22Rv1 (cell line): ENCODE measurements at regions not wholly inside any gene's neighbourhood (a gene's known extent, or its start where the extent isn't known, plus 50 kb on each side); places are given as distances from the start of the nearest gene placed in this dataset.
"Not testable (repeated sequence)": the region's sequence is repeated elsewhere in the genome, so short reads cannot be mapped to it uniquely, and the experiment has no call there.

Experiments
- H3K27ac ChIP-seq: fragments of 450-650 bp; 2 replicates; pipeline ENCODE4 v1.5.1; 2017
- ZFX ChIP-seq: fragments of 450-650 bp; IDR thresholded peaks from 2 replicates; pipeline ENCODE4 v1.6.1; 2017; ENCODE audit warnings: antibody characterized with exemption, borderline replicate concordance
- TF ChIP-seq, protein P1 (sequence below): fragments of 450-650 bp; IDR thresholded peaks from 2 replicates; pipeline ENCODE4 v1.5.1; 2017; ENCODE audit warnings: mild to moderate bottlenecking

DNA sequence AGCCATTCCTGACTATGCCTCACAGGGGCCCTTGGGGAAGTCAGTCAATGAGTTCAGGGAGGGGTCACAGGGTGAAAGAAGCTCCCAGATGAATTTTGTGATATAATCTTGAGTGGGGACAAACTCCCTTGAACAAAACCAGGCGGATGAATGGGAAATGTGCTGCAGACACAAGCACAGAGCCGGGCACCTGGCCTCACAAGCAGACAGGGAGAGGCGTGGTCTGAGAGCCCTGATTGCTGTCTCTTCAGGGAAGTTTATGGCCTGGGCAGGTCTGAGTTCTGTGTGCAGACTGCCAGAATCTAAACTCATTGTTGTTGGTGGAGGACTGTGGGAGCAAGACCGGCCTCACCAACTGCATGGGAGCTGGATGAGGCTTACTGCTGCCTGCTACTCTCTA is 591.8 kb downstream of the EPHA3 start:
- no peak overlapping the region for H3K27ac ChIP-seq
- TF ChIP-seq ZFX, result no peak
- TF ChIP-seq, protein P1, sequence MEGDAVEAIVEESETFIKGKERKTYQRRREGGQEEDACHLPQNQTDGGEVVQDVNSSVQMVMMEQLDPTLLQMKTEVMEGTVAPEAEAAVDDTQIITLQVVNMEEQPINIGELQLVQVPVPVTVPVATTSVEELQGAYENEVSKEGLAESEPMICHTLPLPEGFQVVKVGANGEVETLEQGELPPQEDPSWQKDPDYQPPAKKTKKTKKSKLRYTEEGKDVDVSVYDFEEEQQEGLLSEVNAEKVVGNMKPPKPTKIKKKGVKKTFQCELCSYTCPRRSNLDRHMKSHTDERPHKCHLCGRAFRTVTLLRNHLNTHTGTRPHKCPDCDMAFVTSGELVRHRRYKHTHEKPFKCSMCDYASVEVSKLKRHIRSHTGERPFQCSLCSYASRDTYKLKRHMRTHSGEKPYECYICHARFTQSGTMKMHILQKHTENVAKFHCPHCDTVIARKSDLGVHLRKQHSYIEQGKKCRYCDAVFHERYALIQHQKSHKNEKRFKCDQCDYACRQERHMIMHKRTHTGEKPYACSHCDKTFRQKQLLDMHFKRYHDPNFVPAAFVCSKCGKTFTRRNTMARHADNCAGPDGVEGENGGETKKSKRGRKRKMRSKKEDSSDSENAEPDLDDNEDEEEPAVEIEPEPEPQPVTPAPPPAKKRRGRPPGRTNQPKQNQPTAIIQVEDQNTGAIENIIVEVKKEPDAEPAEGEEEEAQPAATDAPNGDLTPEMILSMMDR, result no peak

GRCh38 chr3:89699771-89700170 is 592.4 kb downstream of the EPHA3 start:
- no peak for TF ChIP-seq ZFX
- TF ChIP-seq, protein P1, result no peak
- no peak overlapping the region for H3K27ac ChIP-seq

DNA sequence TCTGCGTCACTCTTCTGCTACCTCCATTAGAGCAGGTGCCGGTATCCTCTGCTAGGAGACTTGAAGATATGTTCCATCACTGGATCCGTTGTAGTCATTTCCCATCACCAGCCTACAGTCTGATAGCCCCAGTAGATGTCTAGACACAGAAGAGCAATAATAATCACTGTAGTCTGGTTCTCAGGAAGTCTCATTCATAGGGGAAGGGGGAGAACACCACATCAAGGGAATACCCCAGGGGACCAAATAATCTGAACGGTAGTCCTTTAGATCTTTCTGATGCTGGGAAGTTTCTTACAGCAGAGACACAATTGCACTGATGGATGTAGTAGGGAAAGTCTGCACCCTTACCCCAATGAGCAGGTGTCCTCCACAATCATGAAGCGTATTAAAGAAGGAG is 595.0 kb downstream of the EPHA3 start:
- TF ChIP-seq, protein P1, result no peak
- no peak for TF ChIP-seq ZFX
- H3K27ac ChIP-seq, result no peak overlapping the region

DNA sequence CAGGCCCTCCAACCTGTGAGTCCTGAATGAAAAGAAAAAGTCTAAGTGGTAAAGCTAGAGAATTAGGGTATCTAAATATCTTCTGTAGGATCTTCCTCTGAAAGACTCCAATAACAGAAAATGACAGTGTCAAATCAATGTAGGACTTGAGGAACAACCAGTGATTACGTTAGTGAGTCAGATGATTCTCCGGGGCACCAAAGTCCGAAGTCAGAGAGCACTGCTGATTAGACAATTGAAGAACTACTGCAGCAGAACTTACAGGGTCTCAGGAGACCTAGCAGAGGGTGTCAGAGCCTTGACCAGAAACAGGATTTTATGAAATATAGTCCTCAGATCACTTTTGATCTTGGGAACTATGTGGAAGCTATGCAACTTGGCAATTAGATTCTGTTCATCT is 605.8 kb downstream of the EPHA3 start:
- TF ChIP-seq, protein P1, result no peak
- TF ChIP-seq ZFX, result no peak
- peak overlapping the region; percentile 92 for H3K27ac ChIP-seq

DNA sequence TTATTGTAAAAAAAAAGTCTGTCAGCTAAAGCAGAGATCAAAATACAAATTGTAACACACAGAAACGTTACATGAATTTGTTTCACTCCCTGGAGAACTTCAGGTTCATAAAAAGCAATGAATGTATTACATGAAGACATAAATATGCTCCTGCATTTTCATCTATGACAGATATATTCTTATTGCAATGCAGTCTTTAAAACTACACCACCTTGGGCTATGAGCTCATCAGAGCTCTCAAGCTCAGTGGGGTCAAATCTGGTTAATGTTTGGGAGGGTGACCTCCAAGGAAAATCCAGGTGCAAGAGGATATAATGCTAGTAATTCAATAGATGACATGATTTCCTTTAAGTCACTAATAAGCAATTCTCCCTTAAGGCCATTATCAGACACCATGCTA is 606.8 kb downstream of the EPHA3 start:
- H3K27ac ChIP-seq, result no peak overlapping the region
- TF ChIP-seq, protein P1, result no peak
- no peak for TF ChIP-seq ZFX

DNA sequence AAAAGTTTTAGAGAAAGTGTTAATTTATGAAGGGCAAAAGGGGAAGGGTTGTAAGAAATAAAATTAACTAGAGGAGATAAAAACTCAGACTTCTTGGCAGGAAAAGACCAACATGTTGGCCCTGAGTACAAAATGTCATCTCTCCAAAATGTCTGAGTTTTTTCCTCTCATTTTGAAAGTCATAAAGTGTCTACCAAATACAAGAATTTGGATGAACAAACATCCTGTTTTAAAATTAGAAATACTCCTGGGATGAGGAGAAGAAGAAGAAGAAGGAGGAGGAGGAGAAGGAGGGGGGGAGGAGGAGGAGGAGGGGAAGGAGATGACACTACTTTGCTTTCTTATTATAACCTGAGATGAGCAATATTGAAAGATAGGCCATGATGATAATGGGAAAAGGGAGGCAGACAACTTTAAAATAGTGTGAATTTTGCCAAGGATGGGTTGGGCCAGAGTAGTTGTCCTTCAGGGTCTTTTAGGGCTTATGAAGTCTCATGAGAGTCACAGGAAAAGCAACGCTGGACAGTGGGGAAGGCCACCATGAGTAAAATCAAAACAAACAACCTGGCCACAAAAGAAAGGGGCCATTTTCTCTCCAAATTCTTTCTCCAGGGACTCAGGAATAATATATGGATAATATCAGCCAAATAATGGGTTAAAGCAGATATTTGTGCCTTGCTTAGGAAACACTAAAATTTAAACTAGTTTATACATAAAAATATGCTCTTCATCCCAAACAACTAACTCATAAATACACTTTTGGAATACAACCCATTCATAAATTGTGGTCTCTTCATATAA is 632.9 kb downstream of the EPHA3 start:
- no peak for TF ChIP-seq ZFX
- H3K27ac ChIP-seq, result no peak overlapping the region

DNA sequence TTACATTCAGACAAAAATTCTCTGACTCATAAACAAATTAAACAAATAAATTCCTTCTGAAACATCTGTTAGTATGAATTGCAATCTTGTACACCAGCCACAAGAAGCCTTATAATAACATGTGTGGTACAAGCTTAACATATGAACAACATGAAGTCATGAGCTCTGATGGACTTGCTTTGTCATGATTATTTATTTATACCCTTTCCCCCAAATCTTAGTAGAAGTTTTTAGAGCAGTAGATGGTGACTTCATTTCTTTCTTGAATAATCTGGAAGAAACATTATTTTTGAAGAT is 633.4 kb downstream of the EPHA3 start:
- TF ChIP-seq, protein P1, result no peak
- TF ChIP-seq ZFX, result no peak
- no peak overlapping the region for H3K27ac ChIP-seq

GRCh38 chr3:89742546-89742945 is 635.1 kb downstream of the EPHA3 start:
- no peak overlapping the region for H3K27ac ChIP-seq
- TF ChIP-seq, protein P1, result no peak
- TF ChIP-seq ZFX, result no peak

DNA sequence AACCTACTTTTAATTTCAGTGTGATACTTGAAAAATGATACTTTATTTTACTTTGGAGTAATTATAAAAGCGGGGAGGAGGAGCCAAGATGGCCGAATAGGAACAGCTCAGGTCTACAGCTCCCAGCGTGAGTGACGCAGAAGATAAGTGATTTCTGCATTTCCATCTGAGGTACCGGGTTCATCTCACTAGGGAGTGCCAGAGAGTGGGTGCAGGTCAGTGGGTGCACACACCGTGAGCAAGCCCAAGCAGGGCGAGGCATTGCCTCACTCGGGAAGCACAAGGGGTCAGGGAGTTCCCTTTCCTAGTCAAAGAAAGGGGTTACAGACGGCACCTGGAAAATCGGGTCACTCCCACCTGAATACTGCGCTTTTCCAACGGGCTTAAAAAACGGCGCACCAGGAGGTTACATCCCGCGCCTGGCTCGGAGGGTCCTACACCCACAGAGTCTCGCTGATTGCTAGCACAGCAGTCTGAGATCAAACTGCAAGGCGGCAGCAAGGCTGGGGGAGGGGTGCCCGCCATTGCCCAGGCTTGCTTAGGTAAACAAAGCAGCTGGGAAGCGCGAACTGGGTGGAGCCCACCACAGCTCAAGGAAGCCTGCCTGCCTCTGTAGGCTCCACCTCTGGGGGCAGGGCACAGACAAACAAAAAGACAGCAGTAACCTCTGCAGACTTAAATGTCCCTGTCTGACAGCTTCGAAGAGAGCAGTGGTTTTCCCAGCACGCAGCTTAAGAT is 640.3 kb downstream of the EPHA3 start:
- H3K27ac ChIP-seq, result not testable (repeated sequence)
